H1 (cell line): ENCODE measurements at regions not wholly inside any gene's neighbourhood (a gene's known extent, or its start where the extent isn't known, plus 50 kb on each side); places are given as distances from the start of the nearest gene placed in this dataset.

Experiments
- POU5F1 ChIP-seq: IDR thresholded peaks from 2 replicates; pipeline ENCODE4 v1.6.1; 2011; ENCODE audit warnings: low read depth, mild to moderate bottlenecking, low read length, moderate library complexity
- SUZ12 ChIP-seq: fragments of 200-600 bp; sonication (generic); IDR thresholded peaks from 2 replicates; pipeline ENCODE4 v1.6.1; 2012; ENCODE audit warnings: mild to moderate bottlenecking, inconsistent platforms, low read length, moderate library complexity, mixed read lengths
- TAF7 ChIP-seq: optimal IDR thresholded peaks from 2 replicates; pipeline ENCODE3; 2011; ENCODE audit warnings: low read depth, mild to moderate bottlenecking, inconsistent platforms, low read length, moderate library complexity, borderline replicate concordance
- YY1 ChIP-seq: IDR thresholded peaks from 2 replicates; pipeline ENCODE4 v1.6.1; 2011; ENCODE audit warnings: low read depth, mild to moderate bottlenecking, low read length

DNA sequence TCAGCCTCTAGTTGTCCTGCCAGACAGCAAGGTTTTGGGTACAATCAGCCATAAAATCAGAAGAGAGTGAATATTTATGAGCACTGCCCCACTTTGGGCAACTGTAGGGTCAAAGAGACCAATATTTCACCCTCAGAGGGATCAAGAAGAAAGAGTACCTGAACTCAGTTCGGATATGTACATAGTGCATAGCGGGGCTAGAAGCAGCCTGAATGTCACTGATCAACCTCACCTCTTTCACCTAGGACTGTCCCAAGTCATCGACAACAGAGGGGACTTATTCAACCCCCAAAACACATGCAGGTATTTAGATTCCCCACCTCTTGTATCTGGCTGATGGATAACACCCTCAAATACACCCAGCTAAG, 446.9 kb downstream of the COG6 start (continued):
- TF ChIP-seq YY1 (no peak), SUZ12 (no peak), POU5F1 (no peak), TAF7 (no peak)
